Bronchial epithelial cell (primary cell): ENCODE measurements at regions not wholly inside any gene's neighbourhood (a gene's known extent, or its start where the extent isn't known, plus 50 kb on each side); places are given as distances from the start of the nearest gene placed in this dataset.

Experiments
- DNase-seq: peaks from one replicate; pipeline ENCODE4 v3.0.0-alpha.2; 2010; ENCODE audit warnings: low read depth
- FAIRE-seq: peaks from 2 replicates; lab custom pipeline; 2011; peaks lifted over from hg19 to GRCh38; lab: Jason Lieb, UNC
- H3K27me3 ChIP-seq: 2 replicates; pipeline ENCODE4 v1.5.1; 2011; ENCODE audit warnings: low read length; ENCODE audit not compliant: control insufficient read depth, insufficient read depth
- H3K36me3 ChIP-seq: 2 replicates; pipeline ENCODE4 v1.5.1; 2011; ENCODE audit warnings: low read length; ENCODE audit not compliant: control insufficient read depth, insufficient read depth
- H3K4me3 ChIP-seq: 2 replicates; pipeline ENCODE4 v1.5.1; 2011; ENCODE audit warnings: mild to moderate bottlenecking, low read depth, low read length, control low read depth
- CTCF ChIP-seq: IDR thresholded peaks from 2 replicates; pipeline ENCODE4 v1.5.1; 2011; ENCODE audit warnings: mild to moderate bottlenecking, moderate library complexity, low read length, control low read depth, inconsistent platforms; ENCODE audit not compliant: insufficient read depth, severe bottlenecking

- peaks cover 22% of the 10 kb centered on the region for H3K27me3 ChIP-seq
- FAIRE-seq (no peak), DNase-seq (no peak)
- no peaks in the 10 kb centered on the region for H3K36me3 ChIP-seq
- no peak for TF ChIP-seq CTCF
- no peak overlapping the region for H3K4me3 ChIP-seq
Measured at GRCh38 chr3:127134466-127134865, 58.5 kb upstream of the PRR23E start.

GRCh38 chr3:127134887-127135240, 58.1 kb upstream of the PRR23E start:
- peak; percentile 55 for FAIRE-seq
- Histone ChIP-seq H3K4me3 (no peak overlapping the region), H3K27me3 (peaks cover 22% of the 10 kb centered on the region)

GRCh38 chr3:127135241-127136023, 57.5 kb upstream of the PRR23E start:
- no peak overlapping the region for H3K4me3 ChIP-seq
- peaks cover 22% of the 10 kb centered on the region for H3K27me3 ChIP-seq
- FAIRE-seq (no peak), DNase-seq (no peak)
- H3K36me3 ChIP-seq: no peaks in the 10 kb centered on the region
- TF ChIP-seq CTCF: no peak

More at GRCh38 chr3:127134887-127135240, 58.1 kb upstream of the PRR23E start:
- H3K36me3 ChIP-seq: no peaks in the 10 kb centered on the region
- no peak for TF ChIP-seq CTCF
- no peak for DNase-seq

- Histone ChIP-seq H3K36me3 (no peaks in the 10 kb centered on the region), H3K27me3 (peaks cover 22% of the 10 kb centered on the region), H3K4me3 (no peak overlapping the region)
- TF ChIP-seq CTCF: no peak
- FAIRE-seq (no peak), DNase-seq (no peak)
Measured at GRCh38 chr3:127136024-127136600, 56.8 kb upstream of the PRR23E start.

GRCh38 chr3:127136706-127137105, 56.2 kb upstream of the PRR23E start:
- H3K27me3 ChIP-seq: peaks cover 22% of the 10 kb centered on the region
- TF ChIP-seq CTCF: no peak
- no peaks in the 10 kb centered on the region for H3K36me3 ChIP-seq
- FAIRE-seq: no peak
- no peak overlapping the region for H3K4me3 ChIP-seq
- DNase-seq: no peak
